GM13977 (cell line): ENCODE measurements at regions not wholly inside any gene's neighbourhood (a gene's known extent, or its start where the extent isn't known, plus 50 kb on each side); places are given as distances from the start of the nearest gene placed in this dataset.

Experiments
- DNase-seq: peaks from one replicate; pipeline ENCODE4 v3.0.0; 2012; ENCODE audit warnings: low spot score
- CTCF ChIP-seq: IDR thresholded peaks from 2 replicates; pipeline ENCODE4 v1.5.1; 2012; ENCODE audit warnings: mild to moderate bottlenecking, control low read depth; ENCODE audit not compliant: insufficient read depth; ENCODE audit errors: extremely low read depth, missing control alignments
- in situ Hi-C: fragments of 300-500 bp; cut with MboI; formaldehyde crosslinking; loops from one replicate; pipeline ENCODE4 v1.12.0; 2022; ENCODE audit warnings: low sequenced_read_pairs, low pct_unique_long_range_greater_than_20kb, mixed read lengths, inconsistent platforms; ENCODE audit not compliant: unreplicated experiment

GRCh38 chr4:31183256-31183655 lies 463.1 kb downstream of the PCDH7 start:
- DNase-seq: no peak
- in situ Hi-C loops: no loop called here
- no peak for TF ChIP-seq CTCF

- no peak for TF ChIP-seq CTCF
- no peak for DNase-seq
- in situ Hi-C loops: no loop called here
These were observed 464.9 kb downstream of the PCDH7 start for GRCh38 chr4:31185014-31185585.

- no peak for TF ChIP-seq CTCF
- DNase-seq: no peak
- in situ Hi-C loops: no loop called here
These were observed 467.8 kb downstream of the PCDH7 start for GRCh38 chr4:31187979-31188378.

- TF ChIP-seq CTCF: no peak
- no peak for DNase-seq
- in situ Hi-C loops: no loop called here
These were observed 469.8 kb downstream of the PCDH7 start for GRCh38 chr4:31189938-31190337.

GRCh38 chr4:31190671-31191070 lies 470.5 kb downstream of the PCDH7 start:
- in situ Hi-C loops: no loop called here
- no peak for TF ChIP-seq CTCF
- no peak for DNase-seq

- no peak for DNase-seq
- in situ Hi-C loops: no loop called here
These were observed 472.2 kb downstream of the PCDH7 start for GRCh38 chr4:31192341-31192740.

More at GRCh38 chr4:31192341-31192740, 472.2 kb downstream of the PCDH7 start:
- TF ChIP-seq CTCF: no peak
